ENCODE measurements at regions not wholly inside any gene's neighbourhood (a gene's known extent, or its start where the extent isn't known, plus 50 kb on each side); places are given as distances from the start of the nearest gene placed in this dataset.

- H3K9me3 Mint-ChIP-seq = peaks cover 5% of the 10 kb centered on the region
- H3K4me1 Mint-ChIP-seq = no peaks in the 10 kb centered on the region
- no peaks in the 10 kb centered on the region for H3K36me3 Mint-ChIP-seq (ENCODE audit: low read depth)
- DNase-seq = no peak
- H3K4me3 Mint-ChIP-seq = no peak overlapping the region
- peaks cover 3% of the 10 kb centered on the region for H3K27me3 Mint-ChIP-seq (ENCODE audit: low read depth, poor library complexity)
- TF ChIP-seq CTCF (IDR thresholded peaks at IDR 0.05) = no peak
- peak overlapping the region; percentile 23 for H3K27ac Mint-ChIP-seq
Observed at GRCh38 chr11:37104380-37104779, 506.3 kb upstream of the RAG2 start.

GRCh38 chr11:37100008-37100407 is 502.0 kb upstream of the RAG2 start:
- Mint-ChIP-seq H3K36me3 (ENCODE audit: low read depth) (no peaks in the 10 kb centered on the region), H3K9me3 (peaks cover 5% of the 10 kb centered on the region), H3K27ac (no peak overlapping the region), H3K4me3 (no peak overlapping the region), H3K4me1 (no peaks in the 10 kb centered on the region), H3K27me3 (ENCODE audit: low read depth, poor library complexity) (peaks cover 3% of the 10 kb centered on the region)
- DNase-seq = no peak
- no peak for TF ChIP-seq CTCF (IDR thresholded peaks at IDR 0.05)

GRCh38 chr11:37092487-37092886 is 494.5 kb upstream of the RAG2 start:
- no peaks in the 10 kb centered on the region for H3K4me1 Mint-ChIP-seq
- H3K27me3 Mint-ChIP-seq (ENCODE audit: low read depth, poor library complexity) = peaks cover 6% of the 10 kb centered on the region

GRCh38 chr11:37089439-37089838 is 491.4 kb upstream of the RAG2 start:
- no peak for DNase-seq
- peaks cover 6% of the 10 kb centered on the region for H3K27me3 Mint-ChIP-seq (ENCODE audit: low read depth, poor library complexity)

More at GRCh38 chr11:37092487-37092886, 494.5 kb upstream of the RAG2 start:
- no peak for DNase-seq
- no peaks in the 10 kb centered on the region for H3K9me3 Mint-ChIP-seq
- no peak for TF ChIP-seq CTCF (IDR thresholded peaks at IDR 0.05)
- no peaks in the 10 kb centered on the region for H3K36me3 Mint-ChIP-seq (ENCODE audit: low read depth)
- H3K27ac Mint-ChIP-seq = no peak overlapping the region
- H3K4me3 Mint-ChIP-seq = no peak overlapping the region

GRCh38 chr11:37088573-37088910 is 490.5 kb upstream of the RAG2 start:
- Mint-ChIP-seq H3K4me1 (peaks cover 5% of the 10 kb centered on the region), H3K27me3 (ENCODE audit: low read depth, poor library complexity) (peaks cover 6% of the 10 kb centered on the region), H3K27ac (no peak overlapping the region), H3K4me3 (no peak overlapping the region), H3K9me3 (no peaks in the 10 kb centered on the region), H3K36me3 (ENCODE audit: low read depth) (no peaks in the 10 kb centered on the region)
- no peak for TF ChIP-seq CTCF (IDR thresholded peaks at IDR 0.05)
- no peak for DNase-seq

More at GRCh38 chr11:37089439-37089838, 491.4 kb upstream of the RAG2 start:
- H3K36me3 Mint-ChIP-seq (ENCODE audit: low read depth) = no peaks in the 10 kb centered on the region
- no peaks in the 10 kb centered on the region for H3K9me3 Mint-ChIP-seq
- H3K4me1 Mint-ChIP-seq = no peaks in the 10 kb centered on the region
- H3K27ac Mint-ChIP-seq = no peak overlapping the region
- H3K4me3 Mint-ChIP-seq = no peak overlapping the region
- no peak for TF ChIP-seq CTCF (IDR thresholded peaks at IDR 0.05)

GRCh38 chr11:37087650-37088572 is 489.9 kb upstream of the RAG2 start:
- no peaks in the 10 kb centered on the region for H3K36me3 Mint-ChIP-seq (ENCODE audit: low read depth)
- H3K4me1 Mint-ChIP-seq = peaks cover 6% of the 10 kb centered on the region
- H3K9me3 Mint-ChIP-seq = no peaks in the 10 kb centered on the region
- TF ChIP-seq CTCF (IDR thresholded peaks at IDR 0.05) = no peak
- H3K4me3 Mint-ChIP-seq = no peak overlapping the region
- H3K27ac Mint-ChIP-seq = no peak overlapping the region
- no peak for DNase-seq
- peaks cover 6% of the 10 kb centered on the region for H3K27me3 Mint-ChIP-seq (ENCODE audit: low read depth, poor library complexity)
